Loucy (cell line): ENCODE measurements at regions not wholly inside any gene's neighbourhood (a gene's known extent, or its start where the extent isn't known, plus 50 kb on each side); places are given as distances from the start of the nearest gene placed in this dataset.

Experiments
- H2AFZ ChIP-seq: fragments of 200-600 bp; sonication (generic); 2 replicates; pipeline ENCODE4 v1.6.0; 2016; ENCODE audit warnings: antibody characterized with exemption, mild to moderate bottlenecking, low read length, moderate library complexity
- H3F3A ChIP-seq: fragments of 200-600 bp; 2 replicates; pipeline ENCODE4 v1.6.0; 2016; ENCODE audit warnings: antibody characterized with exemption, low read depth, mild to moderate bottlenecking
- H3K27me3 ChIP-seq: fragments of 200-600 bp; sonication (generic); 2 replicates; pipeline ENCODE4 v1.6.1; 2014; ENCODE audit warnings: low read length, mild to moderate bottlenecking; ENCODE audit not compliant: insufficient read depth, poor library complexity, severe bottlenecking
- H3K36me3 ChIP-seq: fragments of 200-600 bp; sonication (generic); 2 replicates; pipeline ENCODE4 v1.6.1; 2016; ENCODE audit warnings: low read length; ENCODE audit not compliant: insufficient read depth
- H3K4me1 ChIP-seq: fragments of 200-600 bp; sonication (generic); 2 replicates; pipeline ENCODE4 v1.5.1; 2014; ENCODE audit warnings: low read length, mild to moderate bottlenecking; ENCODE audit not compliant: insufficient read depth, poor library complexity, severe bottlenecking
- H3K4me2 ChIP-seq: fragments of 200-600 bp; sonication (generic); 2 replicates; pipeline ENCODE4 v1.6.0; 2014; ENCODE audit warnings: antibody characterized with exemption, low read length, low read depth, mild to moderate bottlenecking; ENCODE audit not compliant: poor library complexity, severe bottlenecking
- H3K4me3 ChIP-seq: fragments of 200-600 bp; sonication (generic); 2 replicates; pipeline ENCODE4 v1.5.1; 2014; ENCODE audit warnings: low read length, mild to moderate bottlenecking, mixed read lengths; ENCODE audit not compliant: poor library complexity, severe bottlenecking
- H3K79me2 ChIP-seq: fragments of 200-600 bp; sonication (generic); 2 replicates; pipeline ENCODE4 v1.6.1; 2014; ENCODE audit warnings: low read length; ENCODE audit not compliant: insufficient read depth
- H3K9ac ChIP-seq: fragments of 200-600 bp; sonication (generic); 2 replicates; pipeline ENCODE4 v1.6.0; 2014; ENCODE audit warnings: mild to moderate bottlenecking, low read depth, low read length, moderate library complexity; ENCODE audit not compliant: poor library complexity, severe bottlenecking
- H3K9me2 ChIP-seq: fragments of 200-600 bp; sonication (generic); replicated peaks from 2 replicates; pipeline ENCODE4 v1.6.1; 2016; ENCODE audit warnings: low read depth, low read length, mixed read lengths
- H3K9me3 ChIP-seq: fragments of 200-600 bp; sonication (generic); 2 replicates; pipeline ENCODE4 v1.6.1; 2014; ENCODE audit warnings: mild to moderate bottlenecking, antibody characterized with exemption, low read length, low read depth; ENCODE audit not compliant: insufficient read depth
- H4K20me1 ChIP-seq: fragments of 200-600 bp; sonication (generic); 2 replicates; pipeline ENCODE4 v1.6.0; 2014; ENCODE audit warnings: antibody characterized with exemption, low read length, mild to moderate bottlenecking; ENCODE audit not compliant: insufficient read depth, poor library complexity, severe bottlenecking
- EZH2phosphoT487 ChIP-seq: fragments of 200-600 bp; IDR thresholded peaks from 2 replicates; pipeline ENCODE4 v1.6.1; 2018; ENCODE audit warnings: antibody characterized with exemption, mild to moderate bottlenecking, moderate library complexity, borderline replicate concordance
- TF ChIP-seq, protein P1 (sequence below): fragments of 200-600 bp; sonication (generic); conservative IDR thresholded peaks from 2 replicates; pipeline ENCODE4 v1.5.1; 2014; ENCODE audit warnings: mild to moderate bottlenecking, antibody characterized with exemption, low read length

- Histone ChIP-seq H3K9me3 (no peaks in the 10 kb centered on the region), H3F3A (no peaks in the 10 kb centered on the region), H3K79me2 (peaks cover 16% of the 10 kb centered on the region; the same call in 1 of the 2 replicates), H3K27me3 (no peaks in the 10 kb centered on the region), H3K4me3 (no peak overlapping the region), H2AFZ (no peak overlapping the region), H3K4me2 (no peak overlapping the region), H3K4me1 (peaks cover 3% of the 10 kb centered on the region), H3K9ac (no peak overlapping the region), H3K9me2 (no peaks in the 10 kb centered on the region), H4K20me1 (no peaks in the 10 kb centered on the region), H3K36me3 (no peaks in the 10 kb centered on the region)
- TF ChIP-seq, protein P1, sequence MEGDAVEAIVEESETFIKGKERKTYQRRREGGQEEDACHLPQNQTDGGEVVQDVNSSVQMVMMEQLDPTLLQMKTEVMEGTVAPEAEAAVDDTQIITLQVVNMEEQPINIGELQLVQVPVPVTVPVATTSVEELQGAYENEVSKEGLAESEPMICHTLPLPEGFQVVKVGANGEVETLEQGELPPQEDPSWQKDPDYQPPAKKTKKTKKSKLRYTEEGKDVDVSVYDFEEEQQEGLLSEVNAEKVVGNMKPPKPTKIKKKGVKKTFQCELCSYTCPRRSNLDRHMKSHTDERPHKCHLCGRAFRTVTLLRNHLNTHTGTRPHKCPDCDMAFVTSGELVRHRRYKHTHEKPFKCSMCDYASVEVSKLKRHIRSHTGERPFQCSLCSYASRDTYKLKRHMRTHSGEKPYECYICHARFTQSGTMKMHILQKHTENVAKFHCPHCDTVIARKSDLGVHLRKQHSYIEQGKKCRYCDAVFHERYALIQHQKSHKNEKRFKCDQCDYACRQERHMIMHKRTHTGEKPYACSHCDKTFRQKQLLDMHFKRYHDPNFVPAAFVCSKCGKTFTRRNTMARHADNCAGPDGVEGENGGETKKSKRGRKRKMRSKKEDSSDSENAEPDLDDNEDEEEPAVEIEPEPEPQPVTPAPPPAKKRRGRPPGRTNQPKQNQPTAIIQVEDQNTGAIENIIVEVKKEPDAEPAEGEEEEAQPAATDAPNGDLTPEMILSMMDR, result no peak
- no peak for TF ChIP-seq EZH2phosphoT487
These were observed 652.2 kb upstream of the DIPK2B start for GRCh38 chrX:45852884-45853283.

DNA sequence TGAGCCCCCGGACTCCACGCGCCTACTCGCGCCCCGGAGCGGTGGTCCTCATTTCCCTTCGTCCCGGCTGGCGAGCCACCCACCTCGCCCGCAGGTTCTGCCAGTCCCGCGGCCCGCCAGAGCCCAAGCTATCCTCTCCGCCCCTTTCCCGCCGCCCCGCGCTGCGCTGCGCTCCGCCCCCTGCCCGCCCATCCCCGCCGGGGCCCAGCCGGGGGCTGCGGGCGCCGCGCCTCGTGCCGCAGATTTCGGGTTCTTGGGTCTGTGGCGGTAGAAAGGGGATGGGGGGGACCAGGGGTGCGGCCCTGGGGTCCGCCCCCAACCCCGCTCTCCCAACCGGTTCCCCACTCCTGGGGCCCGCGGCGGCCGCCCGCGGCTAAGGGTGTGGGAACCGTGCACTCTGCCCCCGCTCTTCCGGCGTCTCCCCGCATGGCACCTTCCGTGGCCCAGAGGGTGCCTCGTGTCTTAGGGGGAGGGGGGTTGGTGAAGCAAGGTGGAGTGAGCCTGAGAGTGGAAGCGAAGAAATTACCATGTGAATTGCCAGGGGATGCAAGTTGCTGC is 650.8 kb upstream of the DIPK2B start:
- peak overlapping the region; percentile 93 for H3K4me2 ChIP-seq
- H3K4me3 ChIP-seq, result peak overlapping the region; percentile 80
- no peaks in the 10 kb centered on the region for H3K9me3 ChIP-seq
- no peaks in the 10 kb centered on the region for H3F3A ChIP-seq
- H4K20me1 ChIP-seq, result no peaks in the 10 kb centered on the region
- H3K79me2 ChIP-seq, result peaks cover 21% of the 10 kb centered on the region; the same call in 1 of the 2 replicates
- no peaks in the 10 kb centered on the region for H3K36me3 ChIP-seq
- H2AFZ ChIP-seq, result peak overlapping the region; percentile 72
- H3K4me1 ChIP-seq, result peaks cover 3% of the 10 kb centered on the region
- H3K9ac ChIP-seq, result peak overlapping the region; percentile 72
- H3K9me2 ChIP-seq, result no peaks in the 10 kb centered on the region
- no peak for TF ChIP-seq EZH2phosphoT487
- TF ChIP-seq, protein P1, result no peak
- H3K27me3 ChIP-seq, result no peaks in the 10 kb centered on the region

- Histone ChIP-seq H2AFZ (peak overlapping the region; percentile 72), H3K4me3 (peak overlapping the region; percentile 80), H4K20me1 (no peaks in the 10 kb centered on the region), H3K27me3 (no peaks in the 10 kb centered on the region), H3K79me2 (peaks cover 21% of the 10 kb centered on the region; the same call in 1 of the 2 replicates), H3F3A (no peaks in the 10 kb centered on the region), H3K36me3 (no peaks in the 10 kb centered on the region), H3K9me2 (no peaks in the 10 kb centered on the region), H3K9ac (peak overlapping the region; percentile 72), H3K9me3 (no peaks in the 10 kb centered on the region), H3K4me1 (peaks cover 3% of the 10 kb centered on the region), H3K4me2 (peak overlapping the region; percentile 93)
- TF ChIP-seq, protein P1, result no peak
- TF ChIP-seq EZH2phosphoT487, result no peak
These were observed 650.2 kb upstream of the DIPK2B start for GRCh38 chrX:45850775-45851433.
